IPS-NIHi7 (cell line): ENCODE measurements at regions not wholly inside any gene's neighbourhood (a gene's known extent, or its start where the extent isn't known, plus 50 kb on each side); places are given as distances from the start of the nearest gene placed in this dataset.
"Not testable (repeated sequence)": the region's sequence is repeated elsewhere in the genome, so short reads cannot be mapped to it uniquely, and the experiment has no call there.

Experiments used
- DNase-seq: peaks from one replicate; pipeline ENCODE4 v3.0.0; 2012; ENCODE audit warnings: mixed read lengths; ENCODE audit errors: extremely low spot score

GRCh38 chr16:86828202-86828601, 249.9 kb downstream of the FOXL1 start:
- no peak for DNase-seq

GRCh38 chr16:86828653-86829052, 250.3 kb downstream of the FOXL1 start:
- no peak for DNase-seq

- no peak for DNase-seq
These were observed 253.0 kb downstream of the FOXL1 start for GRCh38 chr16:86831366-86831765.

- DNase-seq = no peak
These were observed 254.8 kb downstream of the FOXL1 start for GRCh38 chr16:86833136-86833535.

GRCh38 chr16:86834451-86835035, 256.2 kb downstream of the FOXL1 start:
- DNase-seq = peak; percentile 79

GRCh38 chr16:86835982-86836381, 257.6 kb downstream of the FOXL1 start:
- no peak for DNase-seq

GRCh38 chr16:86836503-86837129, 258.3 kb downstream of the FOXL1 start:
- DNase-seq = no peak

GRCh38 chr16:86843812-86844211, 265.5 kb downstream of the FOXL1 start:
- DNase-seq = no peak

GRCh38 chr16:86844695-86845094, 266.3 kb downstream of the FOXL1 start:
- no peak for DNase-seq

- no peak for DNase-seq
These were observed 267.8 kb downstream of the FOXL1 start for GRCh38 chr16:86846136-86846535.

- no peak for DNase-seq
These were observed 270.5 kb downstream of the FOXL1 start for GRCh38 chr16:86848821-86849220.

GRCh38 chr16:86850670-86851069, 272.3 kb downstream of the FOXL1 start:
- peak; percentile 43 for DNase-seq

- DNase-seq = no peak
These were observed 273.8 kb downstream of the FOXL1 start for GRCh38 chr16:86852135-86852534.

- DNase-seq = no peak
These were observed 275.8 kb downstream of the FOXL1 start for GRCh38 chr16:86854058-86854621.

- DNase-seq = no peak
These were observed 276.4 kb downstream of the FOXL1 start for GRCh38 chr16:86854626-86855294.

- no peak for DNase-seq
These were observed 278.7 kb downstream of the FOXL1 start for GRCh38 chr16:86856946-86857586.

- no peak for DNase-seq
These were observed 279.5 kb downstream of the FOXL1 start for GRCh38 chr16:86857807-86858206.

- DNase-seq = no peak
These were observed 280.2 kb downstream of the FOXL1 start for GRCh38 chr16:86858501-86858900.

- DNase-seq = not testable (repeated sequence)
These were observed 283.0 kb downstream of the FOXL1 start for GRCh38 chr16:86861270-86861858.

- no peak for DNase-seq
These were observed 284.4 kb downstream of the FOXL1 start for GRCh38 chr16:86862595-86863280.

GRCh38 chr16:86863609-86864008, 285.3 kb downstream of the FOXL1 start:
- no peak for DNase-seq
